ENCODE measurements at regions not wholly inside any gene's neighbourhood (a gene's known extent, or its start where the extent isn't known, plus 50 kb on each side); places are given as distances from the start of the nearest gene placed in this dataset.

- no peak overlapping the region for H3K9ac ChIP-seq (ENCODE audit: low read depth in 1 of 3, low read length in 3 of 3)
- H3K27ac ChIP-seq (ENCODE audit: low read depth, low read length), result no peak overlapping the region
Observed at GRCh38 chr13:80436571-80437169, 95.7 kb upstream of the SPRY2 start.

DNA sequence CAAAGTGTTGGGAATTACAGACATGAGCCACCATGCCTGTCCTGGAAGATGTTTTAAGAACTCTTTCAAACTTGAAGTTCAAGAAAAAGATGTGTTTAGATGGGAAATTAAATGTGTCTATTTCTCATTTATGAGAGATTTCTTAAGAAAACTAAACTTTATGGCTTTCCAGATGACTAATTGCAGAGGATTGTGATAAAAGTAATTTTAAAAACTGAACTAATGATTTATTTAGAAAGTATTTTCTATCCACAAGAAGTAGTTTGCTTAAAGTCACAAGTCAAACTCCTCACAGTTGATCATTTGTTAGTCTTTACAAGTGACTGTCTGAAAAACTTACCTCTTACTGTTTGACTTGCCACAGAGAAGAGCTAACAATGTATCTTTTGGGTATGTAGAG is 89.6 kb upstream of the SPRY2 start:
- no peaks in the 10 kb centered on the region for H3K36me3 ChIP-seq (ENCODE audit: control insufficient read depth in 3 of 3, insufficient read depth in 3 of 3, low read length in 3 of 3)
- H3K4me1 ChIP-seq (ENCODE audit: control insufficient read depth in 3 of 3, insufficient read depth in 3 of 3, low read length in 3 of 3), result no peaks in the 10 kb centered on the region
- H3K4me3 ChIP-seq (ENCODE audit: low read length in 3 of 3), result no peak overlapping the region
- H3K9ac ChIP-seq (ENCODE audit: low read depth in 1 of 3, low read length in 3 of 3), result no peak overlapping the region
- H3K27ac ChIP-seq (ENCODE audit: low read depth, low read length), result no peak overlapping the region
- no peaks in the 10 kb centered on the region for H3K27me3 ChIP-seq (ENCODE audit: control insufficient read depth in 3 of 3, insufficient read depth in 3 of 3, low read length in 3 of 3)
- H3K9me3 ChIP-seq (ENCODE audit: control insufficient read depth in 3 of 3, low read length in 3 of 3), result no peaks in the 10 kb centered on the region

More at GRCh38 chr13:80436571-80437169, 95.7 kb upstream of the SPRY2 start:
- Histone ChIP-seq H3K36me3 (ENCODE audit: control insufficient read depth in 3 of 3, insufficient read depth in 3 of 3, low read length in 3 of 3) (no peaks in the 10 kb centered on the region), H3K27me3 (ENCODE audit: control insufficient read depth in 3 of 3, insufficient read depth in 3 of 3, low read length in 3 of 3) (no peaks in the 10 kb centered on the region), H3K4me1 (ENCODE audit: control insufficient read depth in 3 of 3, insufficient read depth in 3 of 3, low read length in 3 of 3) (peaks cover 0 to 8% (median 0%) of the 10 kb centered on the region in 3 donors), H3K9me3 (ENCODE audit: control insufficient read depth in 3 of 3, low read length in 3 of 3) (no peaks in the 10 kb centered on the region), H3K4me3 (ENCODE audit: low read length in 3 of 3) (no peak overlapping the region)

GRCh38 chr13:80428349-80429096 is 87.6 kb upstream of the SPRY2 start:
- Histone ChIP-seq H3K27me3 (ENCODE audit: control insufficient read depth in 3 of 3, insufficient read depth in 3 of 3, low read length in 3 of 3) (no peaks in the 10 kb centered on the region), H3K9ac (ENCODE audit: low read depth in 1 of 3, low read length in 3 of 3) (no peak overlapping the region), H3K4me1 (ENCODE audit: control insufficient read depth in 3 of 3, insufficient read depth in 3 of 3, low read length in 3 of 3) (no peaks in the 10 kb centered on the region), H3K9me3 (ENCODE audit: control insufficient read depth in 3 of 3, low read length in 3 of 3) (no peaks in the 10 kb centered on the region), H3K4me3 (ENCODE audit: low read length in 3 of 3) (no peak overlapping the region), H3K27ac (ENCODE audit: low read depth, low read length) (no peak overlapping the region), H3K36me3 (ENCODE audit: control insufficient read depth in 3 of 3, insufficient read depth in 3 of 3, low read length in 3 of 3) (no peaks in the 10 kb centered on the region)

DNA sequence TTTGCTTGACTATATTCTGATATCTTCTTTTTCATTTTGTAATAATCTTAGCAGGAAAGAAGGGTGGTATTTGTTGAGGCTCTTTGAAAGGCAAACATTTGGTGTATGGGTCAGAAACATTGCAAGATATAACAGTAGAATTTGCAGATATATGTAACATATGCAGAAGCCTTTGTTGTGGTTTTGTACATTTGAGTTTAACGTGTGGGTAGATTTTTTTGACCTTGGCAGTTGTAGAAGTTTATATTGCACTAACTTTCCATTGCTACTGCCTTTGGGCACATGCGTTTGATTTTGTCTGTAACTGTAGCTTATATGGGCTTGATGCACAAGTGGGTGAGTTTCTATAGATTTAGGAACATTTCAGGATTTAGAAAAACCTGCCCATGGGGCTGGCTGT is 78.5 kb upstream of the SPRY2 start:
- Histone ChIP-seq H3K9ac (ENCODE audit: low read depth in 1 of 3, low read length in 3 of 3) (no peak overlapping the region), H3K36me3 (ENCODE audit: control insufficient read depth in 3 of 3, insufficient read depth in 3 of 3, low read length in 3 of 3) (no peaks in the 10 kb centered on the region), H3K4me3 (ENCODE audit: low read length in 3 of 3) (no peak overlapping the region), H3K27ac (ENCODE audit: low read depth, low read length) (no peak overlapping the region), H3K27me3 (ENCODE audit: control insufficient read depth in 3 of 3, insufficient read depth in 3 of 3, low read length in 3 of 3) (no peaks in the 10 kb centered on the region), H3K9me3 (ENCODE audit: control insufficient read depth in 3 of 3, low read length in 3 of 3) (no peaks in the 10 kb centered on the region), H3K4me1 (ENCODE audit: control insufficient read depth in 3 of 3, insufficient read depth in 3 of 3, low read length in 3 of 3) (no peaks in the 10 kb centered on the region)

DNA sequence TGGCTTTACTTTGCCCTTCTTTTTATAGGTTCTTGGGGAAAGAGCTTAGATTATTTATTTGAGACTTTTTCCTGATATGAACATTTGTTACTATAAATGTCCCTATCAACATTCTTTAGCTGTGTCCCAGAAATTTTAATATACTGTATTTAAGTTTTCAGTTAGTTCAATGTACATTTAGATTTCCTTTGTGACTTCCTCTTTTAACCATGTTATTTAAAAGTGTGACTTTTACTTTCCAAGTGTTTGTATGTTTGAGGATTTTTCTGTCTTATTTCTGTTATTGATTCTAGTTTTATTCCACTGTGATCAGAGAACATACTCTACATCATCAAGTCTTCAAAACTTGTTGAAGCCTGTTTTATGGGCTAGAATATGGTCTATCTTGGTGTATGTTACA is 72.7 kb upstream of the SPRY2 start:
- no peak overlapping the region for H3K4me3 ChIP-seq (ENCODE audit: low read length in 3 of 3)
- no peak overlapping the region for H3K27ac ChIP-seq (ENCODE audit: low read depth, low read length)
- no peaks in the 10 kb centered on the region for H3K36me3 ChIP-seq (ENCODE audit: control insufficient read depth in 3 of 3, insufficient read depth in 3 of 3, low read length in 3 of 3)
- H3K9me3 ChIP-seq (ENCODE audit: control insufficient read depth in 3 of 3, low read length in 3 of 3), result no peaks in the 10 kb centered on the region
- no peaks in the 10 kb centered on the region for H3K4me1 ChIP-seq (ENCODE audit: control insufficient read depth in 3 of 3, insufficient read depth in 3 of 3, low read length in 3 of 3)
- no peak overlapping the region for H3K9ac ChIP-seq (ENCODE audit: low read depth in 1 of 3, low read length in 3 of 3)
- no peaks in the 10 kb centered on the region for H3K27me3 ChIP-seq (ENCODE audit: control insufficient read depth in 3 of 3, insufficient read depth in 3 of 3, low read length in 3 of 3)

DNA sequence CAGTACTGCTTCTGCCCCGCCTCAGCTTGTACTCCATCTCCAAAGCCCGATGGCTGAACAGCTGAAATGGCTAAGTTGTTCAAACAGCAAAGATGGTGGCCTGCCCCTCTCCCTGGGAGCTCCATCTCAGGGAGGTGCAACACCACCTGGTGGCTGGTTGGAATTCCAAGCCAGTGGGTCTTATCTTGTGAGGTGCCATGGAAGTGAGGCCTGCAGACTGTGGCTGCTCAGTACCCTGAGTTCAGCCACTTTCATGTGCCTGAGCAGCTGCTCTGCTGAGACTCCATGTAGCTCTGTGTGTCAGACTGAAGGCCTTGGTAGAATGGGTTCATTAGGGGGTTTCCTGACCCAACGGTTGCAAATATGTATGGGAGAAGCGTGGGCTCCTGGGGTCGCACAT is 67.3 kb upstream of the SPRY2 start:
- H3K9ac ChIP-seq (ENCODE audit: low read depth in 1 of 3, low read length in 3 of 3), result no peak overlapping the region
- no peaks in the 10 kb centered on the region for H3K27me3 ChIP-seq (ENCODE audit: control insufficient read depth in 3 of 3, insufficient read depth in 3 of 3, low read length in 3 of 3)
- no peaks in the 10 kb centered on the region for H3K36me3 ChIP-seq (ENCODE audit: control insufficient read depth in 3 of 3, insufficient read depth in 3 of 3, low read length in 3 of 3)
- peaks cover 0 to 3% (median 0%) of the 10 kb centered on the region in 3 donors for H3K9me3 ChIP-seq (ENCODE audit: control insufficient read depth in 3 of 3, low read length in 3 of 3)
- H3K4me1 ChIP-seq (ENCODE audit: control insufficient read depth in 3 of 3, insufficient read depth in 3 of 3, low read length in 3 of 3), result no peaks in the 10 kb centered on the region
- no peak overlapping the region for H3K4me3 ChIP-seq (ENCODE audit: low read length in 3 of 3)
- no peak overlapping the region for H3K27ac ChIP-seq (ENCODE audit: low read depth, low read length)

- Histone ChIP-seq H3K9me3 (ENCODE audit: control insufficient read depth in 3 of 3, low read length in 3 of 3) (peaks cover 0 to 3% (median 0%) of the 10 kb centered on the region in 3 donors), H3K4me3 (ENCODE audit: low read length in 3 of 3) (no peak overlapping the region), H3K36me3 (ENCODE audit: control insufficient read depth in 3 of 3, insufficient read depth in 3 of 3, low read length in 3 of 3) (no peaks in the 10 kb centered on the region)
Observed at GRCh38 chr13:80400865-80401426, 60.0 kb upstream of the SPRY2 start.

DNA sequence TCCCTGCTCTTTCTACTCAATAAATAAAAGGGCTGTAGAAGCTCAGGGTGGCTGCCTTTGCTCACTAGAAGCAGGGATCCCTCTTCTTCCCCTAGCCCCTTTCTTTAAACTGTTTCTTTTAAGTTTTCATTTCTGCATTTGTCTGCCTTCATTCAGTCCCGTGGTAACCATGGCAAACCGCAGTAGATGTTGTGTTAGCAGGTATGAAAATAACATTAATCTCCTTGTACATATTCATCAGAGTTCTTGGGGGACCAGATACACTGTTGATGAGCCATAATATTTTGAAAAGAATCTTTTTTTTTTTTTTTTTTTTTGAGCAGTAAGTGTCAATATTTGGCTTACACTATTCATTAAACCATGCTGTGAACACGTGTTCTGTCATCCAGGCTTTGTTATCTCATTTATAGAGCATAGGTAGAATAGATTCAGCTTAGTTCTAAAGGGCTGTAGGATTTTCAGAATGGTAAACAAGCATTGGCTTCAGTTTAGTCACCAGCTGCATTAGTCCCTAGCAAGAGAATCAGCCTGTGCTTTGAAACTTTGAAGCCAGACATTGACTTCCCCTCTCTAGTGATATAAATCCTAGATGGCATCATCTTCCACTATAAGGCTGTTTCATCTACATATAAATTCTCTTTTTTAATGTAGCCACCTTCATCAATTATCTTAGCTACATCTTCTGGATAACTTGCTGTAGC is 59.4 kb upstream of the SPRY2 start:
- Histone ChIP-seq H3K9ac (ENCODE audit: low read depth in 1 of 3, low read length in 3 of 3) (no peak overlapping the region), H3K27ac (ENCODE audit: low read depth, low read length) (no peak overlapping the region), H3K4me1 (ENCODE audit: control insufficient read depth in 3 of 3, insufficient read depth in 3 of 3, low read length in 3 of 3) (no peaks in the 10 kb centered on the region), H3K9me3 (ENCODE audit: control insufficient read depth in 3 of 3, low read length in 3 of 3) (peaks cover 0 to 3% (median 0%) of the 10 kb centered on the region in 3 donors), H3K4me3 (ENCODE audit: low read length in 3 of 3) (no peak overlapping the region), H3K27me3 (ENCODE audit: control insufficient read depth in 3 of 3, insufficient read depth in 3 of 3, low read length in 3 of 3) (no peaks in the 10 kb centered on the region), H3K36me3 (ENCODE audit: control insufficient read depth in 3 of 3, insufficient read depth in 3 of 3, low read length in 3 of 3) (no peaks in the 10 kb centered on the region)

More at GRCh38 chr13:80400865-80401426, 60.0 kb upstream of the SPRY2 start:
- no peaks in the 10 kb centered on the region for H3K27me3 ChIP-seq (ENCODE audit: control insufficient read depth in 3 of 3, insufficient read depth in 3 of 3, low read length in 3 of 3)
- H3K4me1 ChIP-seq (ENCODE audit: control insufficient read depth in 3 of 3, insufficient read depth in 3 of 3, low read length in 3 of 3), result no peaks in the 10 kb centered on the region
- H3K9ac ChIP-seq (ENCODE audit: low read depth in 1 of 3, low read length in 3 of 3), result no peak overlapping the region
- H3K27ac ChIP-seq (ENCODE audit: low read depth, low read length), result no peak overlapping the region

GRCh38 chr13:80399340-80400163 is 58.6 kb upstream of the SPRY2 start:
- Histone ChIP-seq H3K27me3 (ENCODE audit: control insufficient read depth in 3 of 3, insufficient read depth in 3 of 3, low read length in 3 of 3) (no peaks in the 10 kb centered on the region), H3K9ac (ENCODE audit: low read depth in 1 of 3, low read length in 3 of 3) (no peak overlapping the region), H3K9me3 (ENCODE audit: control insufficient read depth in 3 of 3, low read length in 3 of 3) (no peaks in the 10 kb centered on the region), H3K4me1 (ENCODE audit: control insufficient read depth in 3 of 3, insufficient read depth in 3 of 3, low read length in 3 of 3) (no peaks in the 10 kb centered on the region), H3K36me3 (ENCODE audit: control insufficient read depth in 3 of 3, insufficient read depth in 3 of 3, low read length in 3 of 3) (no peaks in the 10 kb centered on the region), H3K27ac (ENCODE audit: low read depth, low read length) (no peak overlapping the region), H3K4me3 (ENCODE audit: low read length in 3 of 3) (no peak overlapping the region)
